HL-60/S4 (cell line): ENCODE measurements at regions not wholly inside any gene's neighbourhood (a gene's known extent, or its start where the extent isn't known, plus 50 kb on each side); places are given as distances from the start of the nearest gene placed in this dataset.

Experiments used
- in situ Hi-C: fragments of 300-500 bp; cut with MboI; formaldehyde crosslinking; loops from 2 replicates; pipeline ENCODE4 v1.14.3; 2022; ENCODE audit warnings: low sequenced_read_pairs

DNA sequence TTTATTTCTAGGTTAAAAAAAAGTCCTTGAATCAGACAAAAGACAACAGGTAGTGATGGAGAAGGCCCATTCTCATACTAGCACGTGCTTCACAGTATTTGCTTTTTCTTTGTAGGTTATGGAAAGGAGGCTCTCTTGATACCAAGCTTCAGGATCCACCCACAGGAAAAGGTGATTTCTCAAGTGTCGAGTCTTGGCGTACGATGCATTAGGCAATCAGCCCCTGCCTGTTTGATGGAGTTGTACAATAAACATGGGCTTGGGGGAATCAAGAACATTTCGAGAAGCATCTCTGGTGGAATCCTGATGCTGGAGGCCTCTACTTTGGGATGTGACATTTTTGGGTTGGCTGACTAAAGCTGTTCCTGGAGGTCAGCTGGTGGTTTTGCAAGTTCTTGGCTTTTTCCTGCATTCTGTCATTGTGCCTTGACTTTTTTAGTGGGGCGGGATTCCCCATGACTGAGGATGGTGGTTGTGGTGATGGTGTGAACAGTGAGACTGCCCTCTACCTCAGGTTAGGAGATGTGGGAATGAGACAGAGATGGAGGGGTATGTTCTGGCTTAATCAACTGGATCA, 231.5 kb upstream of the SPRED2 start:
- in situ Hi-C loops: no loop called here

DNA sequence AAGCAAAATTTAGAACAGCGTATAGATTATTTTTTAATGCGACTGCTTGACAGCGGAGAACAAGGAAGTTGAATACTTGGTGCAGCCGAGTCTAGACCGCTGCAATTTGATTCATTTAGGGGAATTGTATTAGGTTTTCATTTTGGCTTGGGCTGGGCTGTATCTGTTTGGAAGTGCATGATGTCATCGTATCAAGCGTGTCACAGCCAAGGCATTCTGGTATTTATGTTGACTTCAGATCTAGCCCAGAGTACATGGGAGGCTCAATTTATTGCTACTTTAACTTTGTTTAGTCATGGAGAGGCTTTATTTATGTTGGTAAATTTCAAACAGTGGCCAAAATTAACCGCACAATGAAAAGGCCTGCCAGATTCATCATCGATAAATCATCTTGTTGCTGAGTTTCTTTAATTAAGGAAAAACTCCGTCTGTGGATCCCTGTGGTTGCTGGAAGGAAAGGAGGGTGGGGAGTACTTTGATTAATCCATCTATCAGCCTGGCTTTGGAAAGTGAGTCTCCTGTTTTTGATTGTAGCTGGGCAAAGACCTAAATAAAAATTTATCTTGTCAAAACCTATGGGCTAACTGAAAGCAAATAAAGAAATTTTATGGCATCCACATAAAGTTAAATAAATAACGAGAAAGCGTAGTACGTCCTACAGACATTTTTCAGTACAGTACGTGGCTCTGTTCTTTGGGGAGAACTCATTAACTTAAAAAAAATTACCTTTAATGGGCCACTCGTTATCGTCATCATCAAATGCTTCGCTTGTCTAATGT, 230.4 kb upstream of the SPRED2 start:
- in situ Hi-C loops: no loop called here

DNA sequence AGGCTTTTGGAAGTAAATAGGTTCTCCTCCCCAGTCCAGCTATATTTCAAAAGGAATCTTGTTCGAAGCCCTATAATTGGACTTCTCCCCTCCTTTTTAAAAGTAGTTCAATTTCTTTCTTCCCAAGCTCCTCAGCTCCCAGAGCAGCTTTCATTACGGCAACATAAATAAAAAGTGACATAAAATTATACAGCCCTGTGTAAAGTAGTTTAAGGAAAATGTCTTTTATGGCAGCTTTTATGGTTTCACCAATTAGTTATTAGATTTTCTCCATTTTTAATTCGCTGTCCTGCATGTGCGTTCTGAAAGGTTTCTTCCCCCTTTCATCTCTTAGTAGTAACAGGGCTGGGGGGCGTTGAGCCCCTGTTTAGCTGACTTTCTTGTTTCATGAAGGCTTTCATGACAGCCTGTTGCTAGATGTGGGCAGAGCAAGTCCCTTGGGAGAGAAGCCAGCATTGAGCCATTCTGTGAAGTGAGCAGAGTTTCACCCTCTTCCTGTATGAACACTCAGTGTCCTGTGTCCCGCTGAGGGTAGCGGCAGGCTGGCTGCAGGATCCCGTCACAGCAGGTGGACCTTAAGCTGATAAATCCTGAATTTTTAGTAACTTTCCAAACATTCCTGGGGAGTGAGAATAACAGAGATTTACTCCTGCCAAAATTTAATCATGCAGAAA, 229.7 kb upstream of the SPRED2 start:
- in situ Hi-C loops: no loop called here

DNA sequence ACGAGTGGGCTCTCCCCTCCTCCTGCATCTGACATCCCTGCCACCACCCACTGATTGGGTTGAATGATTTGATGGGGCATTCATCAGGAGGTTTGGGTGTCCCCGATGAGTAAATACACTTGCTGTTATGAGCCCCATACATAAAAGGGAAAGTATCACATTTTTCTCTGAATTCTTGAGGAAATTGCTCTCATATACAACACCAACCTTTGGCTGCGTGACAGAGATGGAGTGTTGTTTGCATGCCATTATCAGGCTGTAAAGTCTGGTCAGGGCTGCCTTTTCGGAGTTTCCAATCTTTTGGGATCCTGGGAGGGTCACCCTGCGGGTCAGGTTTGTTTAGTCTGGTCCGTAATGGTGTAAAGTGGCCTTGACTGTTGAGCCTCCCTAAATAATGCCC, 227.9 kb upstream of the SPRED2 start:
- in situ Hi-C loops: no loop called here

DNA sequence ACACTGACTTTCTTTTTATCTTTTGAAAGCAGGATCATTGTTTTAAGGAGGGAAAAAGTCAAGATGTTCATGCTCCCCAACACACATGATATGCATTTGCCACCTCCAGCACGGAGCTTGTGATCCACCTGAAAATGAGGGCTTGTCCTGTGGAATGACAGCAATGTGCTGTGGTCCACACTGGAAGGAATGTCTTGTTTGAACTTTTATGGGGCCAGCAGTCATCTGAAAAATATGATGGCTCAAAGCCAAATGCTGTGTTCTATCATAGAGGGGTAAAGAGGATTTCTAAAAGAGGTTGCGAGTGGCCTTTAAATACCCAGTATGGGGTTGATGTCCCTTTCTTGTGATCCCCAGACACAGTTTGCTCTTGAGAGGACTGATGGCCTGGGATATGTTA, 226.5 kb upstream of the SPRED2 start:
- in situ Hi-C loops: no loop called here

- in situ Hi-C loops: no loop called here
These were observed 225.9 kb upstream of the SPRED2 start for GRCh38 chr2:65658266-65658665.

DNA sequence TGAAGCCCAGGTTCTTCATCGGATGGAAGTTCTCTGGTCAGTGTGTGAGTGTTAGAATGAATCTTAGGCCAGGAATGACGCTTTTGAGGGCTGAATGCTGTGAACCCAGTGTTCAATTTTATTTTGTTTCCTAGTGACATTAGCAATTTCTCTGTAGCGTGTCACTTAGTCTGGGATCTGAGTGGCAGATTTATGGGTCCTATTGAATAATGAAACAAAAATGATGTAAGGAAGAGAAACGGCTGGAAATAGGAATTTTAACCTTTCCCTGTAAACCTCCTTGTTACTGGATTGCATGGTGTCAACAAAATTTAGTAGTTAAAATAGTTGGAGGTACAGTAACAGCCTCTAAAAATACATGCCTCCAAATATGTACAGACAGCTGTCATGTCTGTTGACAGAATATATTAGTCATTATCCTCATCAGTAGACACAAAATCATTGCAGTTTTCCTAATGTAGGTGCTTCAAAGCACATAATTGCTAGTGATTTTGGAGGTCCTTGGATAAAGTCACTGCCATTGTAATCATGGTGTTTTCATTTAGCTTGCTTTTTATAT, 223.8 kb upstream of the SPRED2 start:
- in situ Hi-C loops: no loop called here

GRCh38 chr2:65655000-65655399, 222.6 kb upstream of the SPRED2 start:
- in situ Hi-C loops: no loop called here

DNA sequence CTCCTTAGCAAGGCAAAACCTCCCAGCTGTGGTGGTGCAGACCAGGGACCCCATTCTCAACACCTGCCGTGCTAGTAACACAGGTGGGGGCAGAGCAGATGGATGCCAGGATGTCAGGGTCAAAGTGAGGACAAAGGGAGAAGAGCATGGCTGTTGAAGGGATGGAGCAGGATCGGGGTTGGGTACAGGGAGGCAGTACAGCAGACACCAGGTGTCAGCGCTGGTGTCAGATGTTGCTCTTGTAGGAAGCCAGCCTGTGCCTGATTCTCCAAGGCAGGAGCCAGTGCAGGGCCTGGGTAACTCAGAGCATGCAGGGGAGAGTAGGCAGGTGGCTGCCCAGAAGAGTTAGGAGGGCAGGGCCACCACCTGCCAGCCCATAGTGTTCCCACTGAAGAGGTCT, 222.1 kb upstream of the SPRED2 start:
- in situ Hi-C loops: no loop called here

DNA sequence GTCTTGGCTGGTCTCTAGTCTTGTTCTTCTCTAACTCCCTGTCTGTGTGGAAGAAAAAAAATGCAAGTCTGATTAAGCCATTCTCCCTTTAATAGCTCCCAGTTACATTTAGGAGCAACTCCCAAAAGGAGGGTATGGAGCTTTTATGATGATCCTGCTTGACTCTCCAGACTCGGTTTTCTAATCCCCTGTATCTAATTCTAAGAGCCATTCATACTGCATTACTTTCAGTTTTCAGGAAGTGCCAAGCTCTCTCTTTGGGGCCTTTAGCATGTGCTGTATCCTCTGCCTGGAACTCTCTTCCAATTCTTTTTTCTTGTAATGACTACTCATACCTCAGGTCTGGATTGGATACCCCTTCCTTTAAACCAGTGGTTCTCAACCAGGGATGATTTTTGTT, 219.7 kb upstream of the SPRED2 start:
- in situ Hi-C loops: no loop called here

DNA sequence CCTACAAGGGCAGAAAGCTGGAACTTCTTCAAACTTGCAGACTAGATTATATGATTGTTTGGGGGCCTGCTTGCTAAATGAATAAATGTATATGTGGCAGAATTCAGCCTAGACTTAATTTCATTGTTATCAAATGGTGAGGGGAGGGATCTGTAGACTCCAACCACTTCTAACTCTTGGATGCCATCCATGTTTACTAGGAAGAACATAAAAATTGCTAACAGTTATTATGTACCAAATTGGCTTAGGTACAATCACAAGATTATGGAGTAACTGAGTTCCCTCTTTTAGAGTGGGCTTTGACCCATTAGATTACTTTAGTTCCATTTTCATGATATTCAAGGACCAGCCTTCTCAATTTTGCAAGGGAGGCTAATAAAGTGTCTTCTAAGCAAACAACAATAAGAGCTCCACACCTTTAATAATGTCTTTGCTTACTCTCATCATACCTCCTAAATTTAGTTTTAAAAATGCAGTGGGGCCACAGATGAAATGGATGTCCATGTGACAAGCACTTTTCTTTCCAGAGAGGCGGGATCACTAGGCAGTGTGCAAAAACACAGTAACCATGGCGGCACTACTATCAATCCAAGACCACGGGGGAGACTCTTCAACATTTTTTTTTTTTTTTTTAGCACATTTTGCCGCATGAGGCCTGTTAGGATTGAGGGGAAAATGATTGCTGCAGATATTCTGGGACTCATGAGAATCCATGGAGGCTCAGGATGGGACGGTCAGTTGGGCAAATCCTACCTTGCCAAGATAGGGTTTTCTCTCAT, 217.6 kb upstream of the SPRED2 start:
- in situ Hi-C loops: no loop called here

- in situ Hi-C loops: no loop called here
These were observed 214.9 kb upstream of the SPRED2 start for GRCh38 chr2:65647249-65647842.

DNA sequence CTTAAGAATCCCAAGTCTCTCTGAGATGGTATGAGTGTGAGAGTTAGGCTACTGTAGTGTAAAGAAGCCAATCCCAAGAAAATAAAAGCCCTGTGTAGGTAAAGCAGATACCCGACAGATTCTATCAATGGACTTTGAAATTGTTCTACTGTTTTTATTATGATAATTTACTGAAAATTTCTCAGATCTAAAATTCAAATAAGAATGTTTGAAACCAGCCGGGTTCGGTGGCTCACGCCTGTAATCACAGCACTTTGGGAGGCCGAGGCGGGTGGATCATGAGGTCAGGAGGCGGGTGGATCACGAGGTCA, 208.3 kb upstream of the SPRED2 start:
- in situ Hi-C loops: no loop called here

DNA sequence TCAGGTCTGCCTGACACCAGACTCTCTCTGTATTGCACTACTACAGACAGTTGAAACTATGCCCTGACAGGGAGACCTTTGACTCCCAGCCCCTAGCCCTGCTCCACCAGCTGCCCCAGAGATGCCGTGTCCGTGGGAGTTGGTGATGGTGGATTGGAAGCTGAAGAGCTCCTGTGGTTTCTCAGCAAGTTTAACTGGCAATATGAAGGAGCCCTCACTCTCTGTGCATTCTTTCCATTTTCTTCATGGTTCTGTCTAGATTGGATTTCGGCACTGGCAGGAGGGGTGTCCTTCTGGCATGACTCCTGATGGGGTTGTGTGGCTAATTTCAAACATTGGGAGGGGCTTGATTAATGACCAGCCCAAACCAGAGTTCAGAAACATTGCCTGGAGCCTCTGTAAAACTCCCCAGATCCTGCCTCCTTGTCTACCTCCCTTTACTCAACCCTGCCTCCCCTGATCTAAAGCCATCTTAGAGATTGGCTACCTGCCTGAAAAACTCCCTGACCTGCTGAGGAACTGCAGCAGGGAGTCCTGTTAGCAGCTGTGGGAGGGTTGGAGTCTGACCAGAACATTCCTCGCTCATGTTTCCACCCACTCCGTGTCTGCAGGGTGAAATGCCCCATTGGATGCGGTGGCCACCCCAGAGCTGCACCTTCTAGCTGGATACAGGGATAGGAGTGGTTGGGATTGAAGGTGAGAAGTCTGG, 206.9 kb upstream of the SPRED2 start:
- in situ Hi-C loops: no loop called here

GRCh38 chr2:65638443-65638842, 206.0 kb upstream of the SPRED2 start:
- in situ Hi-C loops: no loop called here

DNA sequence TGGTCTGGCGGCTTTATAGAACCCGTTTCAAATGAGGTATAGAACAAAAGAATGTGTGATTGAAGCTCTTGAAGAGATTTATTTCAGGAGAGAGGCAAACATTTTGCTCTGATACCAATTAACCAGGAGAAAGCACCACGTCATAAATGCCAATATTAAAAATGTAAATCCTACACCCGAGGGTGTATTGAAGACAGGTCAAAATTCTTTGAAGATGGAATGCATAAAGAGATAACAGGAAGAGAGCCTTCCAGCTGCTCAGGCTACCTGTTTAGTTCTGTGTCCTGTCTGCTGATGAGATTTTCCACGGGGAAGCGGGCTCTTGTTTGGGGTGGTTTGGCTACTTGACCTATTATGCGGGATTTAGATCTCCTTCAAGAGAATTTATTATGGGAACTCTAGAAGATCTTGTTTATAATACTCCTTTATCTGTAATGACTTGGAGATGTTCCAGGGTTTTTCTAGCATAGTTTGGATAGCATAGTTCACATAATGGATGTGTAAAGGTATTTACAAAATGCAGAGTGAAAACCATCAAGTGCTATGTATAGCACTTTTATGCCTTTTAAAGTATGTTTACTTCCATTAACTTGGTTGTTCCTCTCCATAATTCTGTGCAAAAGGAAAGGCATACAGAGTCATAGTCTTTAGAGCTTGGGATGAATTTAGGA, 204.5 kb upstream of the SPRED2 start:
- in situ Hi-C loops: no loop called here

DNA sequence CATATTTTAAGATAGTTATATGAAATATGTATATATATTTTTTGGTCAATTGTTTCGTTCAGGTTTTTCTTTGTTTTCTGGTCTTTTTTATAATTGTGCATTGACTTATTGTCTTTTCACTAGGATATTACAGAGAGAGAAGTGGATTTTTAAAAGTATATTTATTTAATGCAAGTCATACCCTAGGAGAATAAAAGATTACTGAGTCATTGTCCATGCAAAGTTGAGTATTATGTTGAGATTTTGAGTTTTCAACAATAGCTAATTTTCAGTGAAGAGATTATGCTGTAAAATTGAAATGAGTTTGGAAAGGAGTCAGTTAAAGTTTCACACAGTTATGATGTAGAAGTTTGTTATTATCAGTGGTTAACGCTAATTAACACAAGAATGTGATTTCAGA, 203.6 kb upstream of the SPRED2 start:
- in situ Hi-C loops: no loop called here

DNA sequence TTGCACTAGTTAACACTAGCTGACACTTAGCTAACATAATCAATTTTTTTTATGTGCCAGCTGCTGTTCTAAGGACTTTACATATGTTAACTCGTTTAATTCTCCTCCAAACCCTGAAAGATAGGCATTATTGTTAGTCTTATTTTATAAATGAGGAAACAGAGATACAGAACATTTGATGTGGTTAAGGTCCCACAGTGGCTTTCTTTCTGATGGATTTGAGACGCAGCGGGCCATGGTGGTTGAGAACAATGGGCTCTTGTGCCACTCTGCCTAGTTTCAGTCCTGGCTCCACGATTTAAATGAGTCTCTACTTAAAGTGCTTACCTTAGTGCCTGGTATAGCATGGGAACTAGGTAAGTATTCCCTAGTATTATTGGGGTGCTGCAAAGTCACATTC, 201.9 kb upstream of the SPRED2 start:
- in situ Hi-C loops: no loop called here

DNA sequence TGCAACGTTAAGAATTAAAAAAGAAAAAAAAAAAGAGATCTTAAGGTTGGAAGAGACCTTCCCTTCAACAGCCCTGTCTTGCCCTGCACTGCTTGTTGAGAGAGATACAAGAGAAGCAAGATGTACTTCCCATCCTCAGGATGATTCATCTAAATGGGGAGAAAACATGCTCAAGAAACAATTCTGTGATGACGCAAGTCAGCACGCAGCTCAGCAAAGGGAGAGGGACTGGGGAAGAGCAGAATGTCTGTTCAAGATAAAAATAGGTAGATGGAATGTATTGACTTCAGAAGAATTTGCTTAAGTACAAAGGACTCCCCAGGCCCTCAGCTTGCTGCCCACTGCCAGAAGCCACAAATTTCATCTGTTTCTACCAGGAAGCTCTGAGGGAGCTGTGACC, 198.2 kb upstream of the SPRED2 start:
- in situ Hi-C loops: no loop called here

DNA sequence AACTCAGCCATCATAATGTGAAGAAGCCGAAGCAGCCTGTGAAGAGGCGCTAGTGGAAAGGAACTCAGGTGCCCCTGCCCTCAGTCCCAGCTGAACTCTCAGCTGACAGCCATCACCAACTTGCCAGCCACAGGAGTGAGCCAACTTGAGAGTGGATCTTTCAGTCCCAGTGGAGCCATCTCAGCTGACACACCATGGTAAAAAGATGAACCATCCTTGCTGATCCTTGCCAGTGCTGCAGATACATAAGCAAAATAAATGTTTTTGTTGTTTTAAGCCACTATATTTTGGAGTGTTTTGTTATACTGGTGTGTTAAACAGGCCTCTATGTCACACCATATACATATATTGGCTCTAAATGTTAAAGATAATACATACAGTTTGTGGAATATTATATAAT, 195.8 kb upstream of the SPRED2 start:
- in situ Hi-C loops: no loop called here
